DND-41 (cell line): ENCODE measurements at regions not wholly inside any gene's neighbourhood (a gene's known extent, or its start where the extent isn't known, plus 50 kb on each side); places are given as distances from the start of the nearest gene placed in this dataset.

Source experiments
- CTCF ChIP-seq: IDR thresholded peaks from 2 replicates; pipeline ENCODE4 v1.5.1; 2012; ENCODE audit warnings: borderline replicate concordance, low read length, moderate library complexity, mild to moderate bottlenecking; ENCODE audit not compliant: poor library complexity, severe bottlenecking; ENCODE audit errors: extremely low read depth
- EZH2 ChIP-seq: IDR thresholded peaks from 3 replicates; pipeline ENCODE4 v1.6.1; 2012; ENCODE audit warnings: borderline replicate concordance, low read depth, mild to moderate bottlenecking, moderate library complexity, low read length, inconsistent platforms; ENCODE audit not compliant: severe bottlenecking

- TF ChIP-seq CTCF (no peak), EZH2 (no peak)
Observed at GRCh38 chr19:31639306-31639705, 290.1 kb upstream of the TSHZ3 start.
